ENCODE measurements at regions not wholly inside any gene's neighbourhood (a gene's known extent, or its start where the extent isn't known, plus 50 kb on each side); places are given as distances from the start of the nearest gene placed in this dataset.

DNA sequence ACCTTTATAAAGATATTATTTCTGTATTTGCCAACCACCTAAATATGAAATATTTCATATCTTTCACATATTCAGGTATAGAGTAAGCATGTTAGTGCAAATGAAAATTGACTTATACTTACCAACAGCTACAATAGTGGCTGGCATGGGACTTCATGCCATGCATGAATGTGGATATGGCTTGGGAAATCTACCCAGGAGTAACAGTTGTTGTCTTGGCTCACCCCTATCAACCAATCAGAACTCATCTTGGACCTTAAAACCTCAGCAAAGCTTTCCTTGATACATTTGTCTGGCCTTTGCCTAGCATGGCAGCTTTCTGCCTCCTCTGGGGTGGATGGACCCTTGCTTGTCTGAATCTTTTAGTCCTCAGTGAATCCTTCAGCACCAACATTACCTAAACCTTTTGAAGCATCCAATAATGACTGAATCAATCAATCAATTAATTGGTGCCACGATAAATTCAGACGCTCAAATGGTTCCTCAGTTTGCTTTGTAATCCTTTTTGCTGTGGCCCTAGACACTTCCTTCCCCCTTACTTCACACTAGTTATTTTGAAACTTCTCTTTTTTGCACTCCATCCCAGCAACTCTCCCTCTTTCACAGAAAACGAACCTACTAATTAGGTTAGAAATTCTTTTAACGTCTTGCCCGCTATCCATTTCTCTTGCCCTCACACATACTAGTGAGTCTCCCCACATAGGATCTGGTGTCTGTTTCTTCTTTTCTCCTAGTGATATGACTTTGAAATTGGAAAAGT lies 132.3 kb upstream of the ZNF608 start:
- no peak overlapping the region for H3K27ac ChIP-seq (ENCODE audit: low read depth in 1 of 2, low read length in 2 of 2)
- no peaks in the 10 kb centered on the region for H3K36me3 ChIP-seq (ENCODE audit: control insufficient read depth in 4 of 4, insufficient read depth in 3 of 4, low read depth in 1 of 4, low read length in 3 of 4)
- peaks cover 0 to 3% (median 0%) of the 10 kb centered on the region in 4 donors for H3K4me1 ChIP-seq (ENCODE audit: control insufficient read depth in 4 of 4, insufficient read depth in 4 of 4, low read length in 3 of 4)
- TF ChIP-seq REST (IDR thresholded peaks at IDR 0.05) (no peak), FOXA1 (IDR thresholded peaks at IDR 0.05) (no peak), RAD21 (IDR thresholded peaks at IDR 0.05) (no peak), TAF1 (conservative IDR thresholded peaks at IDR 0.05) (no peak), HNF4A (conservative IDR thresholded peaks at IDR 0.05) (no peak)
- no peaks in the 10 kb centered on the region for H3K9me3 ChIP-seq (ENCODE audit: control insufficient read depth in 4 of 4, low read length in 3 of 4)
- DNase-seq (ENCODE audit: low spot score) = no peak
- H3K27me3 ChIP-seq (ENCODE audit: control insufficient read depth in 4 of 4, insufficient read depth in 4 of 4, low read length in 3 of 4) = no peaks in the 10 kb centered on the region
- no peak overlapping the region for H3K9ac ChIP-seq (ENCODE audit: low read depth in 1 of 2, low read length in 2 of 2)
- 84% methylated on average over 5 of the region's 5 CpGs for WGBS
- H3K4me3 ChIP-seq (ENCODE audit: low read depth in 1 of 3, low read length in 3 of 3) = no peak overlapping the region

- Histone ChIP-seq H3K27me3 (ENCODE audit: control insufficient read depth in 4 of 4, insufficient read depth in 4 of 4, low read length in 3 of 4) (no peaks in the 10 kb centered on the region), H3K4me1 (ENCODE audit: control insufficient read depth in 4 of 4, insufficient read depth in 4 of 4, low read length in 3 of 4) (peaks cover 2 to 11% (median 4%) of the 10 kb centered on the region in 4 donors), H3K9ac (ENCODE audit: low read depth in 1 of 2, low read length in 2 of 2) (no peak overlapping the region), H3K4me3 (ENCODE audit: low read depth in 1 of 3, low read length in 3 of 3) (no peak overlapping the region), H3K9me3 (ENCODE audit: control insufficient read depth in 4 of 4, low read length in 3 of 4) (no peaks in the 10 kb centered on the region), H3K36me3 (ENCODE audit: control insufficient read depth in 4 of 4, insufficient read depth in 3 of 4, low read depth in 1 of 4, low read length in 3 of 4) (no peaks in the 10 kb centered on the region), H3K27ac (ENCODE audit: low read depth in 1 of 2, low read length in 2 of 2) (no peak overlapping the region)
- 85% methylated on average over 10 of the region's 10 CpGs for WGBS
- TF ChIP-seq GABPA (IDR thresholded peaks at IDR 0.05 in 1 of 2, conservative IDR thresholded peaks at IDR 0.05 in 1 of 2) (no peak), RXRA (IDR thresholded peaks at IDR 0.05) (no peak), FOXA2 (IDR thresholded peaks at IDR 0.05) (no peak), SP1 (IDR thresholded peaks at IDR 0.05) (no peak)
- no peak for DNase-seq (ENCODE audit: low spot score)
Measured at GRCh38 chr5:124880903-124881697, 134.7 kb upstream of the ZNF608 start.

DNA sequence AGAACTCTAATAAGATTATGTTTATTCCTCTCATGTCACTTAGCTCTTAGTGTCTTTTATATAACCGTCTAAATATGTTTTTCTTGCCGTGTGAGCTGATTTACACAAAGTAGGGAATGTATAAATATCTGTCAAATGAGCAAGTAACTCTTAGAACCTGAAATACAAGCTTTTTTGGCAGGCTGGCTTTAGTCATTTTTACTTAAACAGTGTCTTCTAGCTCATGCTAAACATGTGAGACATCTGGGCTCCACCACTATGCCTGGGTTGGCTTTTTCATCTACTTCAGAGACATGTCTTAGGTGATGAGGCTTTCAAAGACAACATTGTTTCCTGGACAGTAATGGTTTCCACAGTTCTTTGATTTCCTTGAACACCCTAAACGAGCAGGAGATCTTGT lies 137.2 kb upstream of the ZNF608 start:
- no peak overlapping the region for H3K27ac ChIP-seq (ENCODE audit: low read depth in 1 of 2, low read length in 2 of 2)
- H3K4me3 ChIP-seq (ENCODE audit: low read depth in 1 of 3, low read length in 3 of 3) = no peak overlapping the region
- H3K9me3 ChIP-seq (ENCODE audit: control insufficient read depth in 4 of 4, low read length in 3 of 4) = no peaks in the 10 kb centered on the region
- no peaks in the 10 kb centered on the region for H3K27me3 ChIP-seq (ENCODE audit: control insufficient read depth in 4 of 4, insufficient read depth in 4 of 4, low read length in 3 of 4)
- H3K9ac ChIP-seq (ENCODE audit: low read depth in 1 of 2, low read length in 2 of 2) = no peak overlapping the region
- peaks cover 4 to 24% (median 5%) of the 10 kb centered on the region in 4 donors for H3K4me1 ChIP-seq (ENCODE audit: control insufficient read depth in 4 of 4, insufficient read depth in 4 of 4, low read length in 3 of 4)
- WGBS = 82% methylated on average over 3 of the region's 3 CpGs
- no peak for DNase-seq (ENCODE audit: low spot score)
- no peaks in the 10 kb centered on the region for H3K36me3 ChIP-seq (ENCODE audit: control insufficient read depth in 4 of 4, insufficient read depth in 3 of 4, low read depth in 1 of 4, low read length in 3 of 4)
- TF ChIP-seq RXRA (IDR thresholded peaks at IDR 0.05) = no peak
- no peak for TF ChIP-seq SP1 (IDR thresholded peaks at IDR 0.05)
- TF ChIP-seq NR2F2 (IDR thresholded peaks at IDR 0.05) = no peak
- no peak for TF ChIP-seq TAF1 (conservative IDR thresholded peaks at IDR 0.05)
- no peak for TF ChIP-seq JUND (IDR thresholded peaks at IDR 0.05)
- no peak for TF ChIP-seq FOXA2 (IDR thresholded peaks at IDR 0.05)
- TF ChIP-seq, protein P1, sequence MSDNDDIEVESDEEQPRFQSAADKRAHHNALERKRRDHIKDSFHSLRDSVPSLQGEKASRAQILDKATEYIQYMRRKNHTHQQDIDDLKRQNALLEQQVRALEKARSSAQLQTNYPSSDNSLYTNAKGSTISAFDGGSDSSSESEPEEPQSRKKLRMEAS (IDR thresholded peaks at IDR 0.05) = no peak
- no peak for TF ChIP-seq HNF4G (IDR thresholded peaks at IDR 0.05)
- TF ChIP-seq YY1 (IDR thresholded peaks at IDR 0.05) = no peak
- TF ChIP-seq FOXA1 (IDR thresholded peaks at IDR 0.05) = no peak
- no peak for TF ChIP-seq HNF4A (conservative IDR thresholded peaks at IDR 0.05)
- TF ChIP-seq GABPA (IDR thresholded peaks at IDR 0.05 in 1 of 2, conservative IDR thresholded peaks at IDR 0.05 in 1 of 2) = no peak
- TF ChIP-seq RAD21 (IDR thresholded peaks at IDR 0.05) = no peak
- TF ChIP-seq EGR1 (IDR thresholded peaks at IDR 0.05; ENCODE audit: low read depth in 2 of 2) = no peak
- TF ChIP-seq CTCF (IDR thresholded peaks at IDR 0.05; ENCODE audit: low read depth, low read length, missing input control) = no peak
- TF ChIP-seq ATF3 (IDR thresholded peaks at IDR 0.05) = no peak

Data from liver (tissue), 8 donors.